Peyer's patch (tissue), 4 donors: ENCODE measurements at regions not wholly inside any gene's neighbourhood (a gene's known extent, or its start where the extent isn't known, plus 50 kb on each side); places are given as distances from the start of the nearest gene placed in this dataset.

ENCODE experiments used
- POLR2A ChIP-seq, 2 donors: fragments of 450-650 bp; IDR thresholded peaks; one replicate each; pipeline ENCODE4 v1.5.1; 2017; ENCODE audit warnings: antibody characterized with exemption in 2 of 2, mild to moderate bottlenecking in 2 of 2, moderate library complexity in 2 of 2
- TF ChIP-seq, protein P1 (sequence below), 6 experiments: fragments of 450-650 bp in 4 of 6; fragments of 200-600 bp in 2 of 6; sonication (generic) in 1 of 6; IDR thresholded peaks; one replicate each; pipeline ENCODE4 v1.5.1; 2017 to 2019; ENCODE audit warnings: antibody characterized with exemption in 6 of 6, mild to moderate bottlenecking in 3 of 6, moderate library complexity in 1 of 6

- TF ChIP-seq, protein P1, sequence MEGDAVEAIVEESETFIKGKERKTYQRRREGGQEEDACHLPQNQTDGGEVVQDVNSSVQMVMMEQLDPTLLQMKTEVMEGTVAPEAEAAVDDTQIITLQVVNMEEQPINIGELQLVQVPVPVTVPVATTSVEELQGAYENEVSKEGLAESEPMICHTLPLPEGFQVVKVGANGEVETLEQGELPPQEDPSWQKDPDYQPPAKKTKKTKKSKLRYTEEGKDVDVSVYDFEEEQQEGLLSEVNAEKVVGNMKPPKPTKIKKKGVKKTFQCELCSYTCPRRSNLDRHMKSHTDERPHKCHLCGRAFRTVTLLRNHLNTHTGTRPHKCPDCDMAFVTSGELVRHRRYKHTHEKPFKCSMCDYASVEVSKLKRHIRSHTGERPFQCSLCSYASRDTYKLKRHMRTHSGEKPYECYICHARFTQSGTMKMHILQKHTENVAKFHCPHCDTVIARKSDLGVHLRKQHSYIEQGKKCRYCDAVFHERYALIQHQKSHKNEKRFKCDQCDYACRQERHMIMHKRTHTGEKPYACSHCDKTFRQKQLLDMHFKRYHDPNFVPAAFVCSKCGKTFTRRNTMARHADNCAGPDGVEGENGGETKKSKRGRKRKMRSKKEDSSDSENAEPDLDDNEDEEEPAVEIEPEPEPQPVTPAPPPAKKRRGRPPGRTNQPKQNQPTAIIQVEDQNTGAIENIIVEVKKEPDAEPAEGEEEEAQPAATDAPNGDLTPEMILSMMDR (IDR thresholded peaks at IDR 0.05), result no peak
- no peak for TF ChIP-seq POLR2A (IDR thresholded peaks at IDR 0.05)
Measured at GRCh38 chr1:244344001-244344400, 107.7 kb downstream of the ADSS2 start.
